OCI-LY1 (cell line): ENCODE measurements at regions not wholly inside any gene's neighbourhood (a gene's known extent, or its start where the extent isn't known, plus 50 kb on each side); places are given as distances from the start of the nearest gene placed in this dataset.

Source experiments
- H2AFZ ChIP-seq: fragments of 200-600 bp; sonication (generic), shearing (Covaris generic); 2 replicates; pipeline ENCODE4 v1.6.0; 2014; ENCODE audit warnings: antibody characterized with exemption, mild to moderate bottlenecking, low read length
- H3F3A ChIP-seq: fragments of 200-600 bp; sonication (generic), shearing (Covaris generic); 2 replicates; pipeline ENCODE4 v1.6.0; 2014; ENCODE audit warnings: mild to moderate bottlenecking, antibody characterized with exemption, low read length, moderate library complexity; ENCODE audit not compliant: insufficient read depth
- H3K27ac ChIP-seq: fragments of 200-600 bp; sonication (generic); 2 replicates; pipeline ENCODE4 v1.5.1; 2014; ENCODE audit warnings: low read length, mixed run types, mild to moderate bottlenecking, low read depth; ENCODE audit not compliant: poor library complexity, severe bottlenecking
- H3K27me3 ChIP-seq: fragments of 200-600 bp; sonication (generic); 2 replicates; pipeline ENCODE4 v1.6.0; 2014; ENCODE audit warnings: antibody characterized with exemption, mild to moderate bottlenecking, low read length, moderate library complexity; ENCODE audit not compliant: insufficient read depth
- H3K36me3 ChIP-seq: fragments of 200-600 bp; sonication (generic); 2 replicates; pipeline ENCODE4 v1.6.1; 2014; ENCODE audit warnings: mild to moderate bottlenecking, antibody characterized with exemption, low read length, moderate library complexity, mixed read lengths; ENCODE audit not compliant: insufficient read depth
- H3K4me1 ChIP-seq: fragments of 200-600 bp; sonication (generic); 2 replicates; pipeline ENCODE4 v1.5.1; 2014; ENCODE audit warnings: mild to moderate bottlenecking, low read length, moderate library complexity; ENCODE audit not compliant: insufficient read depth, severe bottlenecking
- H3K4me2 ChIP-seq: fragments of 200-600 bp; sonication (generic), shearing (Covaris generic); 2 replicates; pipeline ENCODE4 v1.6.1; 2014; ENCODE audit warnings: low read length
- H3K4me3 ChIP-seq: fragments of 200-600 bp; sonication (generic); 2 replicates; pipeline ENCODE4 v1.5.1; 2014; ENCODE audit warnings: low read length, low read depth, mild to moderate bottlenecking, mixed read lengths; ENCODE audit not compliant: poor library complexity, severe bottlenecking
- H3K79me2 ChIP-seq: fragments of 200-600 bp; shearing (Covaris generic); 2 replicates; pipeline ENCODE4 v1.6.1; 2016; ENCODE audit warnings: mixed run types, low read length, mixed read lengths; ENCODE audit not compliant: insufficient read depth
- H3K9ac ChIP-seq: fragments of 200-600 bp; sonication (generic), shearing (Covaris generic); 2 replicates; pipeline ENCODE4 v1.6.1; 2014; ENCODE audit warnings: mild to moderate bottlenecking, low read length, mixed read lengths
- H3K9me2 ChIP-seq: fragments of 200-600 bp; sonication (generic), shearing (Covaris generic); 2 replicates; pipeline ENCODE4 v1.6.1; 2014; ENCODE audit warnings: low read depth, mild to moderate bottlenecking, low read length, mixed read lengths
- H3K9me3 ChIP-seq: fragments of 200-600 bp; shearing (Covaris generic); 2 replicates; pipeline ENCODE4 v1.6.1; 2014; ENCODE audit warnings: low read length, mixed read lengths
- H4K20me1 ChIP-seq: fragments of 200-600 bp; sonication (generic), shearing (Covaris generic); 2 replicates; pipeline ENCODE4 v1.6.0; 2016; ENCODE audit warnings: mild to moderate bottlenecking, low read length; ENCODE audit not compliant: insufficient read depth
- EZH2 ChIP-seq: fragments of 200-600 bp; sonication (generic), shearing (Covaris generic); IDR thresholded peaks from 2 replicates; pipeline ENCODE4 v1.8.0; 2017; ENCODE audit warnings: borderline replicate concordance, mixed run types, mild to moderate bottlenecking, antibody characterized with exemption, low read length, moderate library complexity, mixed read lengths
- TF ChIP-seq, protein P1 (sequence below): fragments of 200-600 bp; sonication (generic), shearing (Covaris generic); IDR thresholded peaks from 2 replicates; pipeline ENCODE4 v1.5.1; 2017; ENCODE audit warnings: mild to moderate bottlenecking, antibody characterized with exemption, low read length, moderate library complexity, mixed read lengths

DNA sequence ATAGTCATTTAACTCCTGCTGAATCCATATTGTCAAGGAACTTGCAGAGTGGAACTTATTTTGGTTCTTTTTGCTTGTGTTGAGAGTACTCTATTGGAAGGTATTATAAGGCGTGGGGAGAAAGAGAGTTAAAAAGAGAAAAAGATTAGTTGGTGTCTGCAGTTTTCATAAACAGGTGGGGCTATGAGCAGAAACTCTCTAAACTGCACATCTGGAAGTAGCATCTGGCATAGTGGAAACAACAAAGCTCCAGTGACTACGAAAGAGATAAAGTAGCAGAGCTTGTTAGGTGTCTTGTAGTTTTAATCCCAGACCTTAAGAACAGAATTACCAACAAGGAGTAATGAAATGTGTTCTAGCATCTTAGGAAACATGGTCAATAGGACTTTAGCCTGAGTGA lies 148.8 kb upstream of the SGO1 start:
- H3K36me3 ChIP-seq = no peaks in the 10 kb centered on the region
- no peak overlapping the region for H2AFZ ChIP-seq
- no peak overlapping the region for H3K4me2 ChIP-seq
- H3K27ac ChIP-seq = no peak overlapping the region
- H3K4me1 ChIP-seq = no peaks in the 10 kb centered on the region
- no peaks in the 10 kb centered on the region for H3K79me2 ChIP-seq
- H3K27me3 ChIP-seq = no peaks in the 10 kb centered on the region
- no peak for TF ChIP-seq EZH2
- TF ChIP-seq, protein P1, sequence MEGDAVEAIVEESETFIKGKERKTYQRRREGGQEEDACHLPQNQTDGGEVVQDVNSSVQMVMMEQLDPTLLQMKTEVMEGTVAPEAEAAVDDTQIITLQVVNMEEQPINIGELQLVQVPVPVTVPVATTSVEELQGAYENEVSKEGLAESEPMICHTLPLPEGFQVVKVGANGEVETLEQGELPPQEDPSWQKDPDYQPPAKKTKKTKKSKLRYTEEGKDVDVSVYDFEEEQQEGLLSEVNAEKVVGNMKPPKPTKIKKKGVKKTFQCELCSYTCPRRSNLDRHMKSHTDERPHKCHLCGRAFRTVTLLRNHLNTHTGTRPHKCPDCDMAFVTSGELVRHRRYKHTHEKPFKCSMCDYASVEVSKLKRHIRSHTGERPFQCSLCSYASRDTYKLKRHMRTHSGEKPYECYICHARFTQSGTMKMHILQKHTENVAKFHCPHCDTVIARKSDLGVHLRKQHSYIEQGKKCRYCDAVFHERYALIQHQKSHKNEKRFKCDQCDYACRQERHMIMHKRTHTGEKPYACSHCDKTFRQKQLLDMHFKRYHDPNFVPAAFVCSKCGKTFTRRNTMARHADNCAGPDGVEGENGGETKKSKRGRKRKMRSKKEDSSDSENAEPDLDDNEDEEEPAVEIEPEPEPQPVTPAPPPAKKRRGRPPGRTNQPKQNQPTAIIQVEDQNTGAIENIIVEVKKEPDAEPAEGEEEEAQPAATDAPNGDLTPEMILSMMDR = no peak
- H3F3A ChIP-seq = no peaks in the 10 kb centered on the region
- H3K9me2 ChIP-seq = no peaks in the 10 kb centered on the region
- H3K9ac ChIP-seq = no peak overlapping the region
- no peak overlapping the region for H3K4me3 ChIP-seq
- no peaks in the 10 kb centered on the region for H3K9me3 ChIP-seq
- no peaks in the 10 kb centered on the region for H4K20me1 ChIP-seq

DNA sequence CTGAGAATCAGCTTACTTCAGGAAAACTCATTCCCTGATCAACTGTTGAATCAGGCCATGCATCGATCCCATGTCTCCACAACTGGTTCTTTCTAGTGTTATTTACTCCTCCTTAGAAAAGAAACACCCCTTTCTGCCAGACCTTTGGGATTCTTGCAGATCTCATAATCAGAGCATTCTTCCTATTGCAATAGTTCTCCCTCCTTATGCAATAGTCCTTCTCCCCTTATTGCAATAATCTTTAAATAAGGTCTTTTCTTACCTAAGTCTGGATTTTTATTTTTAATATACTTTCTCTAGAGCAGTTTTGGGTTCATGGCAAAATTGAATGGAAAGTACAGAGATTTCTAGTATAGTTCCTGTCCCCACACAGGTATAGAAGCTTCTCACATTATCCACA lies 141.9 kb upstream of the SGO1 start:
- H3K27me3 ChIP-seq = no peaks in the 10 kb centered on the region
- H3K36me3 ChIP-seq = no peaks in the 10 kb centered on the region
- H4K20me1 ChIP-seq = no peaks in the 10 kb centered on the region
- H3K79me2 ChIP-seq = no peaks in the 10 kb centered on the region
- no peak overlapping the region for H3K9ac ChIP-seq
- H3K9me3 ChIP-seq = no peaks in the 10 kb centered on the region
- no peak overlapping the region for H3K4me2 ChIP-seq
- no peaks in the 10 kb centered on the region for H3K9me2 ChIP-seq
- H3K4me3 ChIP-seq = no peak overlapping the region
- H2AFZ ChIP-seq = no peak overlapping the region
- TF ChIP-seq EZH2 = no peak
- TF ChIP-seq, protein P1 = no peak
- no peak overlapping the region for H3K27ac ChIP-seq
- H3F3A ChIP-seq = no peaks in the 10 kb centered on the region
- no peaks in the 10 kb centered on the region for H3K4me1 ChIP-seq

DNA sequence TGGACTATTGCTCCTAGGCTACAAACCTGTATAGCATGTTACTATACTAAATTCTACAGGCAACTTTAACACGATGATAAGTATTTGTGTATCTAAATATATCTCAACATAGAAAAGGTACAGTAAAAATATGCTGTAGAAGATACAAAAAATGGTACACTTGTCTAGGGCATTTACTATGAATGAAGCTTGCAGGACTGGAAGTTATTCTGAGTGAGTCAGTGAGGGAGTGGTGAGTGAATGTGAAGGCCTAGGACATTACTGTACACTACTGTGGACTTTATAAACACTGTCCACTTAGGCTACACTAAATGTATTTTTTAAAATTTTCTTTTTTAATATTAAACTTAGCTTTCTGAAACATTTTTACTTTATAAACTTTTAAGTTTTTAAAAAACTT lies 140.5 kb upstream of the SGO1 start:
- no peak overlapping the region for H3K4me2 ChIP-seq
- H3F3A ChIP-seq = no peaks in the 10 kb centered on the region
- no peak overlapping the region for H3K27ac ChIP-seq
- no peaks in the 10 kb centered on the region for H3K4me1 ChIP-seq
- no peaks in the 10 kb centered on the region for H3K36me3 ChIP-seq
- H4K20me1 ChIP-seq = no peaks in the 10 kb centered on the region
- TF ChIP-seq, protein P1 = no peak
- no peak for TF ChIP-seq EZH2
- H3K4me3 ChIP-seq = no peak overlapping the region
- no peaks in the 10 kb centered on the region for H3K27me3 ChIP-seq
- H3K9ac ChIP-seq = no peak overlapping the region
- no peaks in the 10 kb centered on the region for H3K9me2 ChIP-seq
- no peaks in the 10 kb centered on the region for H3K79me2 ChIP-seq
- no peak overlapping the region for H2AFZ ChIP-seq
- no peaks in the 10 kb centered on the region for H3K9me3 ChIP-seq
